Endodermal cell (in vitro differentiated cells): ENCODE measurements at regions not wholly inside any gene's neighbourhood (a gene's known extent, or its start where the extent isn't known, plus 50 kb on each side); places are given as distances from the start of the nearest gene placed in this dataset.

Source experiments
- DNase-seq: peaks from one replicate; pipeline ENCODE4 v3.0.0-alpha.2; 2017
- H3K27ac ChIP-seq: 2 replicates; pipeline ENCODE4 v1.5.1; 2013; ENCODE audit warnings: mild to moderate bottlenecking, low read depth, low read length, moderate library complexity
- H3K27me3 ChIP-seq: 2 replicates; pipeline ENCODE4 v1.6.1; 2013; ENCODE audit warnings: mild to moderate bottlenecking, low read length, moderate library complexity; ENCODE audit not compliant: insufficient read depth, control insufficient read depth, poor library complexity, severe bottlenecking
- H3K36me3 ChIP-seq: 2 replicates; pipeline ENCODE4 v1.7.0; 2013; ENCODE audit warnings: mild to moderate bottlenecking, low read length, moderate library complexity; ENCODE audit not compliant: control insufficient read depth, insufficient read depth
- H3K4me1 ChIP-seq: one replicate; pipeline ENCODE4 v1.7.0; 2013; ENCODE audit warnings: low read length; ENCODE audit not compliant: control insufficient read depth, insufficient read depth
- H3K4me3 ChIP-seq: 2 replicates; pipeline ENCODE4 v1.5.1; 2013; ENCODE audit warnings: mild to moderate bottlenecking, low read length, moderate library complexity
- H3K9ac ChIP-seq: 2 replicates; pipeline ENCODE4 v1.6.1; 2013; ENCODE audit warnings: mild to moderate bottlenecking, low read length, moderate library complexity; ENCODE audit not compliant: poor library complexity, severe bottlenecking; ENCODE audit errors: extremely low read depth
- H3K9me3 ChIP-seq: 2 replicates; pipeline ENCODE4 v1.6.1; 2013; ENCODE audit warnings: mild to moderate bottlenecking, low read length, moderate library complexity; ENCODE audit not compliant: control insufficient read depth
- H3K27ac Mint-ChIP-seq: 2 replicates; pipeline ENCODE4 v1.8.0; 2020; ENCODE audit warnings: mixed read lengths
- H3K27me3 Mint-ChIP-seq: 2 replicates; pipeline ENCODE4 v1.8.0; 2021; ENCODE audit warnings: mild to moderate bottlenecking, mixed read lengths; ENCODE audit not compliant: insufficient read depth
- H3K36me3 Mint-ChIP-seq: 2 replicates; pipeline ENCODE4 v1.8.0; 2020; ENCODE audit warnings: low read depth, mixed read lengths
- H3K4me1 Mint-ChIP-seq: 2 replicates; pipeline ENCODE4 v1.8.0; 2020; ENCODE audit warnings: mixed read lengths
- H3K4me3 Mint-ChIP-seq: 2 replicates; pipeline ENCODE4 v1.8.0; 2020; ENCODE audit warnings: mild to moderate bottlenecking, moderate library complexity, mixed read lengths
- H3K9me3 Mint-ChIP-seq: 2 replicates; pipeline ENCODE4 v1.8.0; 2020; ENCODE audit warnings: mild to moderate bottlenecking, mixed read lengths
- CTCF ChIP-seq: fragments of 200-600 bp; sonication (generic); conservative IDR thresholded peaks from 2 replicates; pipeline ENCODE4 v1.5.0; 2021; ENCODE audit warnings: antibody characterized with exemption, mild to moderate bottlenecking
- WGBS, 2 experiments: methylation state at CpG; one replicate each; pipeline versions ENCODE4 v1.1.5 to v1.1.7; 2013; ENCODE audit warnings: missing lambda C conversion rate in 2 of 2, mixed read lengths in 1 of 2; ENCODE audit not compliant: insufficient coverage in 1 of 2, insufficient read length in 1 of 2; 5-methylcytosine and 5-hydroxymethylcytosine counted together

- Histone ChIP-seq H3K36me3 (no peaks in the 10 kb centered on the region), H3K4me1 (no peaks in the 10 kb centered on the region), H3K9ac (no peak overlapping the region), H3K9me3 (no peaks in the 10 kb centered on the region), H3K27me3 (no peaks in the 10 kb centered on the region), H3K27ac (no peak overlapping the region), H3K4me3 (no peak overlapping the region)
- WGBS, 2 experiments, result 20% methylated on average over 1 of the region's 1 CpG; no CpG with 5 or more reads in 1 of the 2 experiments
- peak; percentile 65 for DNase-seq
- H3K4me1 Mint-ChIP-seq, result peaks cover 6% of the 10 kb centered on the region
- TF ChIP-seq CTCF, result peak; percentile 88
- no peaks in the 10 kb centered on the region for H3K27me3 Mint-ChIP-seq
- no peaks in the 10 kb centered on the region for H3K9me3 Mint-ChIP-seq
- no peak overlapping the region for H3K4me3 Mint-ChIP-seq
- no peak overlapping the region for H3K27ac Mint-ChIP-seq
- H3K36me3 Mint-ChIP-seq, result no peaks in the 10 kb centered on the region
Observed at GRCh38 chr2:35973132-35973736, 382.3 kb upstream of the CRIM1 start.

GRCh38 chr2:35963824-35964223 is 391.8 kb upstream of the CRIM1 start:
- TF ChIP-seq CTCF, result no peak

DNA sequence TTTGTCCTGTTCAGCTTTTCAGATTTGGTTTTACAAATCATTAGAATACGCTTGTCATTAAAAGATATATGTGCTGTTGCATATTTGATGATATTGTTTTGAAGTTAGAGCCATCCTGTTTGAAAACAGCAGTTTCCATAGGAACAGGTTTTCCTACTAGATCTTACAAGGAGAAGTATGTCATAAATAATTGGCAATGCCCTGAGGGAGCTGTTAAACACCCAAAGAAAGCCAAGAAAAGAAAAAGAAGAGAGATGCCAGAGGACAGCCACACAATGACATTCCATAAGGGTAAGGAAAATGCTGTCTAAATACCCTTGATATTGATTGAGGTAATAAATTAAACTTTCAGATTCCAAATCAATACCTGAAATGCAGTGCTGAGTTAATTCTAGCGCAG is 392.2 kb upstream of the CRIM1 start:
- Mint-ChIP-seq H3K4me1 (peaks cover 28% of the 10 kb centered on the region), H3K36me3 (peaks cover 6% of the 10 kb centered on the region), H3K9me3 (peaks cover 16% of the 10 kb centered on the region), H3K27me3 (no peaks in the 10 kb centered on the region), H3K27ac (no peak overlapping the region), H3K4me3 (no peak overlapping the region)
- DNase-seq, result no peak
- Histone ChIP-seq H3K27ac (peak overlapping the region; percentile 70), H3K4me3 (peak overlapping the region; percentile 24), H3K4me1 (peaks cover 5% of the 10 kb centered on the region), H3K36me3 (no peaks in the 10 kb centered on the region), H3K27me3 (no peaks in the 10 kb centered on the region), H3K9ac (no peak overlapping the region), H3K9me3 (peaks cover 19% of the 10 kb centered on the region)
- no peak for TF ChIP-seq CTCF
- 92 to 100% methylated on average over 1 to 2 of the region's 2 CpGs for WGBS, 2 experiments

More at GRCh38 chr2:35963824-35964223, 391.8 kb upstream of the CRIM1 start:
- Mint-ChIP-seq H3K4me3 (no peak overlapping the region), H3K27me3 (no peaks in the 10 kb centered on the region), H3K27ac (peak overlapping the region; percentile 56), H3K4me1 (peaks cover 28% of the 10 kb centered on the region), H3K36me3 (peaks cover 6% of the 10 kb centered on the region), H3K9me3 (peaks cover 16% of the 10 kb centered on the region)
- no peaks in the 10 kb centered on the region for H3K27me3 ChIP-seq
- DNase-seq, result no peak
- peak overlapping the region; percentile 24 for H3K4me3 ChIP-seq
- 50 to 59% methylated on average over 1 to 3 of the region's 3 CpGs for WGBS, 2 experiments
- H3K36me3 ChIP-seq, result no peaks in the 10 kb centered on the region
- H3K9me3 ChIP-seq, result peaks cover 19% of the 10 kb centered on the region
- H3K27ac ChIP-seq, result peak overlapping the region; percentile 14
- peaks cover 5% of the 10 kb centered on the region for H3K4me1 ChIP-seq
- H3K9ac ChIP-seq, result no peak overlapping the region
